Left renal pelvis (tissue), 4 donors: ENCODE measurements at regions not wholly inside any gene's neighbourhood (a gene's known extent, or its start where the extent isn't known, plus 50 kb on each side); places are given as distances from the start of the nearest gene placed in this dataset.

Experiments used
- DNase-seq, 4 donors: peaks; one replicate each; pipeline ENCODE4 v3.0.0-alpha.2; 2013; ENCODE audit warnings: low read depth in 4 of 4, low spot score in 3 of 4

- DNase-seq: no peak
Observed at GRCh38 chr17:36661047-36661666, 59.8 kb downstream of the MRM1 start.

GRCh38 chr17:36661688-36662087, 60.3 kb downstream of the MRM1 start:
- DNase-seq: no peak

- DNase-seq: no peak
Observed at GRCh38 chr17:36665417-36665816, 64.0 kb downstream of the MRM1 start.

GRCh38 chr17:36667922-36668321, 66.5 kb downstream of the MRM1 start:
- DNase-seq: no peak

- no peak for DNase-seq
Observed at GRCh38 chr17:36668824-36669223, 67.4 kb downstream of the MRM1 start.

GRCh38 chr17:36671144-36671543, 69.8 kb downstream of the MRM1 start:
- DNase-seq: no peak

- no peak for DNase-seq
Observed at GRCh38 chr17:36672403-36672918, 71.1 kb downstream of the MRM1 start.

- no peak for DNase-seq
Observed at GRCh38 chr17:36673068-36673467, 71.7 kb downstream of the MRM1 start.

GRCh38 chr17:36673637-36674277, 72.4 kb downstream of the MRM1 start:
- no peak for DNase-seq

- DNase-seq: no peak
Observed at GRCh38 chr17:36674278-36674650, 72.9 kb downstream of the MRM1 start.

- no peak for DNase-seq
Observed at GRCh38 chr17:36675250-36675649, 73.9 kb downstream of the MRM1 start.

GRCh38 chr17:36675786-36676185, 74.4 kb downstream of the MRM1 start:
- DNase-seq: no peak

- DNase-seq: no peak
Observed at GRCh38 chr17:36679815-36680467, 78.6 kb downstream of the MRM1 start.

- DNase-seq: no peak
Observed at GRCh38 chr17:36680701-36681202, 79.4 kb downstream of the MRM1 start.

- no peak for DNase-seq
Observed at GRCh38 chr17:36682773-36683172, 81.4 kb downstream of the MRM1 start.

- no peak for DNase-seq
Observed at GRCh38 chr17:36683387-36683786, 82.0 kb downstream of the MRM1 start.

GRCh38 chr17:36684134-36684533, 82.8 kb downstream of the MRM1 start:
- no peak for DNase-seq

GRCh38 chr17:36686123-36686669, 84.8 kb downstream of the MRM1 start:
- no peak for DNase-seq

- no peak for DNase-seq
Observed at GRCh38 chr17:36687736-36688135, 86.4 kb downstream of the MRM1 start.

- DNase-seq: no peak
Observed at GRCh38 chr17:36689089-36689667, 87.8 kb downstream of the MRM1 start.

- DNase-seq: no peak
Observed at GRCh38 chr17:36690190-36690589, 88.8 kb downstream of the MRM1 start.
